ENCODE measurements at regions not wholly inside any gene's neighbourhood (a gene's known extent, or its start where the extent isn't known, plus 50 kb on each side); places are given as distances from the start of the nearest gene placed in this dataset.

DNA sequence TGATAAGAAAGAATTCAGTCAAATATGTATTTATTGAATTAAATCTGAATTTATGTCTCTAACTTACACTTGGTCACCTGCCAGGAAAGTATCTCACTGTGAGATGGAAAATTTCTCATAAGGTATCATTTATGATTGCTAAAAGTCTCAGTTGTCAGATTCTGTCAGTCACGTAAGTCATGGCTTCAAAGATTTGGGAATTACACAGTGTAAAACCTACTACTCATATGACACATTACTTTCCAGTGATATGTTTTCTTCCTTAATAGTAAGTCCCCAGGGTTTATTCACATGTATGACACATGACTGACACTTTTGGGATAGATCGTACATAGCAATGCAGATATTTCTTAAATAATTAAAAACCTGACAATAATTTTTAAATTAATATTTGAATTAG is 792.2 kb downstream of the PLOD2 start:
- TF ChIP-seq EZH2 (IDR thresholded peaks at IDR 0.05; ENCODE audit: low read length, missing control alignments) = no peak
- TF ChIP-seq, protein P1, sequence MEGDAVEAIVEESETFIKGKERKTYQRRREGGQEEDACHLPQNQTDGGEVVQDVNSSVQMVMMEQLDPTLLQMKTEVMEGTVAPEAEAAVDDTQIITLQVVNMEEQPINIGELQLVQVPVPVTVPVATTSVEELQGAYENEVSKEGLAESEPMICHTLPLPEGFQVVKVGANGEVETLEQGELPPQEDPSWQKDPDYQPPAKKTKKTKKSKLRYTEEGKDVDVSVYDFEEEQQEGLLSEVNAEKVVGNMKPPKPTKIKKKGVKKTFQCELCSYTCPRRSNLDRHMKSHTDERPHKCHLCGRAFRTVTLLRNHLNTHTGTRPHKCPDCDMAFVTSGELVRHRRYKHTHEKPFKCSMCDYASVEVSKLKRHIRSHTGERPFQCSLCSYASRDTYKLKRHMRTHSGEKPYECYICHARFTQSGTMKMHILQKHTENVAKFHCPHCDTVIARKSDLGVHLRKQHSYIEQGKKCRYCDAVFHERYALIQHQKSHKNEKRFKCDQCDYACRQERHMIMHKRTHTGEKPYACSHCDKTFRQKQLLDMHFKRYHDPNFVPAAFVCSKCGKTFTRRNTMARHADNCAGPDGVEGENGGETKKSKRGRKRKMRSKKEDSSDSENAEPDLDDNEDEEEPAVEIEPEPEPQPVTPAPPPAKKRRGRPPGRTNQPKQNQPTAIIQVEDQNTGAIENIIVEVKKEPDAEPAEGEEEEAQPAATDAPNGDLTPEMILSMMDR (conservative IDR thresholded peaks at IDR 0.05 in 1 of 2, IDR thresholded peaks at IDR 0.05 in 1 of 2; ENCODE audit: low read depth in 1 of 2, low read length in 2 of 2) = no peak
